ENCODE measurements at regions not wholly inside any gene's neighbourhood (a gene's known extent, or its start where the extent isn't known, plus 50 kb on each side); places are given as distances from the start of the nearest gene placed in this dataset.

- ChIA-PET CTCF (interaction anchor here (1.3 to 2.5 kb wide), 2 partner anchors 13 to 69 kb away, joined by 3 to 10 read pairs; no protein-coding TSS in a partner anchor), POLR2A (no interaction called here)
- DNase-seq (ENCODE audit: extremely low spot score): no peak
- no peak for TF ChIP-seq CTCF (IDR thresholded peaks at IDR 0.05; ENCODE audit: control extremely low read depth, extremely low read depth, low read depth, missing control alignments)
Measured at GRCh38 chr2:65943099-65943786, 491.7 kb upstream of the MEIS1 start.

GRCh38 chr2:65940856-65941255 lies 494.1 kb upstream of the MEIS1 start:
- no peak for DNase-seq (ENCODE audit: extremely low spot score)
- POLR2A ChIA-PET: no interaction called here
- TF ChIP-seq CTCF (IDR thresholded peaks at IDR 0.05; ENCODE audit: control extremely low read depth, extremely low read depth, low read depth, missing control alignments): no peak
- CTCF ChIA-PET: no interaction called here

- no peak for DNase-seq (ENCODE audit: extremely low spot score)
- ChIA-PET POLR2A (no interaction called here), CTCF (interaction anchor here (1.1 kb wide), 1 partner anchor 8 kb away, joined by 3 read pairs; no protein-coding TSS in a partner anchor)
- TF ChIP-seq CTCF (IDR thresholded peaks at IDR 0.05; ENCODE audit: control extremely low read depth, extremely low read depth, low read depth, missing control alignments): no peak
Measured at GRCh38 chr2:65939687-65940086, 495.2 kb upstream of the MEIS1 start.

- DNase-seq (ENCODE audit: extremely low spot score): no peak
- TF ChIP-seq CTCF (IDR thresholded peaks at IDR 0.05; ENCODE audit: control extremely low read depth, extremely low read depth, low read depth, missing control alignments): no peak
- ChIA-PET POLR2A (no interaction called here), CTCF (interaction anchor here (1.0 to 1.5 kb wide), 2 partner anchors 11 to 25 kb away, joined by 3 to 4 read pairs; no protein-coding TSS in a partner anchor)
Measured at GRCh38 chr2:65937379-65938160, 497.4 kb upstream of the MEIS1 start.

GRCh38 chr2:65934992-65935629 lies 499.8 kb upstream of the MEIS1 start:
- DNase-seq (ENCODE audit: extremely low spot score): no peak
- CTCF ChIA-PET: interaction anchor here (1.0 to 1.2 kb wide), 2 partner anchors 15 to 21 kb away, joined by 3 read pairs; no protein-coding TSS in a partner anchor
- POLR2A ChIA-PET: no interaction called here
- TF ChIP-seq CTCF (IDR thresholded peaks at IDR 0.05; ENCODE audit: control extremely low read depth, extremely low read depth, low read depth, missing control alignments): no peak

- ChIA-PET CTCF (no interaction called here), POLR2A (no interaction called here)
- TF ChIP-seq CTCF (IDR thresholded peaks at IDR 0.05; ENCODE audit: control extremely low read depth, extremely low read depth, low read depth, missing control alignments): no peak
- no peak for DNase-seq (ENCODE audit: extremely low spot score)
Measured at GRCh38 chr2:65932571-65932970, 500.2 kb upstream of the SPRED2 start.

Measured in GM10248 (cell line).